Kidney (tissue), 13 donors: ENCODE measurements at regions not wholly inside any gene's neighbourhood (a gene's known extent, or its start where the extent isn't known, plus 50 kb on each side); places are given as distances from the start of the nearest gene placed in this dataset.

Source experiments
- DNase-seq, 5 donors: peaks; one replicate each; pipeline ENCODE4 v3.0.0-alpha.2; 2013 to 2020
- FAIRE-seq: peaks from 2 replicates; lab custom pipeline; 2012; peaks lifted over from hg19 to GRCh38; lab: Jason Lieb, UNC
- H3K27ac ChIP-seq, 2 donors: one replicate each; pipeline ENCODE4 v1.7.0; 2013; ENCODE audit warnings: low read depth in 2 of 2, low read length in 2 of 2, inconsistent platforms in 1 of 2
- H3K27me3 ChIP-seq: one replicate; pipeline ENCODE4 v1.7.1; 2013; ENCODE audit warnings: low read length, inconsistent platforms; ENCODE audit not compliant: control insufficient read depth, insufficient read depth
- H3K36me3 ChIP-seq, 3 donors: one replicate each; pipeline versions ENCODE4 v1.7.0 to v1.7.1; 2013; ENCODE audit warnings: low read length in 3 of 3, control low read depth in 1 of 3, inconsistent platforms in 1 of 3; ENCODE audit not compliant: insufficient read depth in 3 of 3, control insufficient read depth in 2 of 3
- H3K4me1 ChIP-seq, 3 donors: one replicate each; pipeline versions ENCODE4 v1.7.0 to v1.7.1; 2013; ENCODE audit warnings: low read length in 3 of 3, inconsistent platforms in 1 of 3, low read depth in 1 of 3; ENCODE audit not compliant: control insufficient read depth in 2 of 3, insufficient read depth in 2 of 3
- H3K4me3 ChIP-seq, 3 donors: one replicate each; pipeline versions ENCODE4 v1.7.0 to v1.8.1; 2013; ENCODE audit warnings: low read length in 3 of 3, control low read depth in 1 of 3, inconsistent platforms in 1 of 3
- H3K9ac ChIP-seq, 3 donors: one replicate each; pipeline versions ENCODE4 v1.7.0 to v1.7.1; 2013; ENCODE audit warnings: low read length in 3 of 3, control low read depth in 1 of 3, inconsistent platforms in 1 of 3
- H3K9me3 ChIP-seq, 3 donors: one replicate each; pipeline versions ENCODE4 v1.7.0 to v1.7.1; 2013; ENCODE audit warnings: low read length in 3 of 3, control low read depth in 1 of 3, inconsistent platforms in 1 of 3; ENCODE audit not compliant: control insufficient read depth in 2 of 3, insufficient read depth in 1 of 3
- intact Hi-C: fragments of 100-400 bp; cut with DNase I; formaldehyde crosslinking; loops from one replicate; pipeline ENCODE4 v1.11.1; 2022
- TF ChIP-seq, protein P1 (sequence below): IDR thresholded peaks from 3 replicates; pipeline ENCODE4 v1.5.1; 2012; ENCODE audit warnings: mild to moderate bottlenecking, moderate library complexity, borderline replicate concordance; ENCODE audit not compliant: insufficient read depth; ENCODE audit errors: extremely low read depth
- donor health status: control.
- donor health status: control.
- donor health status: control.
- donor health status: control.
- donor health status: control.
- donor health status: DM: yes; HTN: yes; CAD: no.
- donor health status: Normal renal cell carcinoma (clear cell type).

DNA sequence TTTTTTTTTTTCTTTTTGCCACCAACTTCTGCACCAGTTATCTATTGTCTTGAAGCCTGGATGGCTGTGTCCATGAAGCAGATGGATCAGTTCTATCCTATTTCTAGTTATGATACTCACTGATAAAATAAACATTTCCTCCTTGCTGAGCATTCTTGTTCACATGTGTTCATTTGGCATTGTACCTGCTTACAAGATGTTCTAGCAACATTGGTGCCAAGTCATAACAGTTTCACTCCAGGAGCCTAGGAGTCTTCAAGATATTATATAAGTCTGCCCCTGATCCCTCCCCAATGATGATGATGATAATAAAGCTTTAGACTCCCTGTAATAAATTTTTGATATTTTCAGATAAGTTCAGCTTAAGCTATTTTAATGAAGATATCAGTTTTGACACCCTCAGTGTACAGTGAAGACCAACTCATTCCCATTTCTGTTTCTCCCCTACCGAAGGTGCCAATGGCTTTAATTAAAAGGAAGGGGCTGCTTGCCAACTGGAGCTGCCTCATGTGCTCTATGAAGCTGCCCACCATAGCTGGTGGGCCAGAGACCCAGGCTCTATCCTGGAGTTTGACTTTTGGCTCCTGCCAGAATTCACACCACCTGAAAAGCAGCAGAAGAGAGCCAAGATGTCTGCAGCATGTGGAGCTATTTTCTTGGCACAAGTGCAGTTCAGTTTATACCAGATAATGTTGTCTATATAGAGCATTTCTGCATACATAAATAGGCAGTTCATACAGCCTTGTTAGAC, 265.4 kb upstream of the TET2 start:
- no peak for FAIRE-seq
- H3K27ac ChIP-seq, result no peak overlapping the region
- TF ChIP-seq, protein P1, sequence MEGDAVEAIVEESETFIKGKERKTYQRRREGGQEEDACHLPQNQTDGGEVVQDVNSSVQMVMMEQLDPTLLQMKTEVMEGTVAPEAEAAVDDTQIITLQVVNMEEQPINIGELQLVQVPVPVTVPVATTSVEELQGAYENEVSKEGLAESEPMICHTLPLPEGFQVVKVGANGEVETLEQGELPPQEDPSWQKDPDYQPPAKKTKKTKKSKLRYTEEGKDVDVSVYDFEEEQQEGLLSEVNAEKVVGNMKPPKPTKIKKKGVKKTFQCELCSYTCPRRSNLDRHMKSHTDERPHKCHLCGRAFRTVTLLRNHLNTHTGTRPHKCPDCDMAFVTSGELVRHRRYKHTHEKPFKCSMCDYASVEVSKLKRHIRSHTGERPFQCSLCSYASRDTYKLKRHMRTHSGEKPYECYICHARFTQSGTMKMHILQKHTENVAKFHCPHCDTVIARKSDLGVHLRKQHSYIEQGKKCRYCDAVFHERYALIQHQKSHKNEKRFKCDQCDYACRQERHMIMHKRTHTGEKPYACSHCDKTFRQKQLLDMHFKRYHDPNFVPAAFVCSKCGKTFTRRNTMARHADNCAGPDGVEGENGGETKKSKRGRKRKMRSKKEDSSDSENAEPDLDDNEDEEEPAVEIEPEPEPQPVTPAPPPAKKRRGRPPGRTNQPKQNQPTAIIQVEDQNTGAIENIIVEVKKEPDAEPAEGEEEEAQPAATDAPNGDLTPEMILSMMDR, result no peak
- H3K9ac ChIP-seq, result no peak overlapping the region
- no peaks in the 10 kb centered on the region for H3K27me3 ChIP-seq
- intact Hi-C loops, result no loop called here
- no peak for DNase-seq
- no peak overlapping the region for H3K4me3 ChIP-seq
- H3K4me1 ChIP-seq, result no peaks in the 10 kb centered on the region
- H3K9me3 ChIP-seq, result no peaks in the 10 kb centered on the region
- H3K36me3 ChIP-seq, result no peaks in the 10 kb centered on the region

DNA sequence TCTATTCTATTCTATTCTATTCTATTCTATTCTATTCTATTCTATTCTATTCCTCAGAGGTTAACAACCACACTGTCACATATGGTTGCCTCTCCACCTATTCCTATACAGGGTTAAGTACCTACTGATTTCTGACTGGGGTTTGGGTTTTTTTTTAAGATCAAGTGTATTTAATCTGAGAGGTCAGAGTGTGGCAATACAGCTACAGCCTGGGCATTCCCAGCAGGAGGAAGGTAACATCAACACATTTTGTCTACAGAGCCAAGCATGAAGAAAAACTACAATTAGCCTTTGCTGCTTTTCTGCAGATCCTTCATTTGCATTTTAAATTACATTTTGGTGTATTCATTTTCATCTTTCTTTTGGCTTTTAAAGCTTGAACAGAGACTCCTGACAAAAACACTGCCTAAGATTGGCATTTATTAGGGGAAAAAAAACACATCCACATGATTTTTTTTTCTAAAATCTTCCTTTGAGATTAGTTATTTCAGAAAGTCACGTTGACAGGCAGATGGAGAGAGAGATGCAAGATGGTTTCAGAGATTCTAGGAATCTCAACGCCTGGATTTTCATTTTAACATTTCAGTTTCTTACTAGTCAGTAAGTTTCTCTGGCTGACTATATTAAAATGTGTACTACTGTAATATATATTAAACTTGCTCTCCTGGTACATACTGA, 255.9 kb upstream of the TET2 start:
- Histone ChIP-seq H3K9ac (no peak overlapping the region), H3K27me3 (no peaks in the 10 kb centered on the region), H3K36me3 (no peaks in the 10 kb centered on the region), H3K4me3 (no peak overlapping the region), H3K9me3 (no peaks in the 10 kb centered on the region), H3K27ac (no peak overlapping the region), H3K4me1 (peaks cover 0 to 4% (median 0%) of the 10 kb centered on the region in 3 donors)
- intact Hi-C loops, result no loop called here
- FAIRE-seq (no peak), DNase-seq (no peak)
- TF ChIP-seq, protein P1, result no peak

DNA sequence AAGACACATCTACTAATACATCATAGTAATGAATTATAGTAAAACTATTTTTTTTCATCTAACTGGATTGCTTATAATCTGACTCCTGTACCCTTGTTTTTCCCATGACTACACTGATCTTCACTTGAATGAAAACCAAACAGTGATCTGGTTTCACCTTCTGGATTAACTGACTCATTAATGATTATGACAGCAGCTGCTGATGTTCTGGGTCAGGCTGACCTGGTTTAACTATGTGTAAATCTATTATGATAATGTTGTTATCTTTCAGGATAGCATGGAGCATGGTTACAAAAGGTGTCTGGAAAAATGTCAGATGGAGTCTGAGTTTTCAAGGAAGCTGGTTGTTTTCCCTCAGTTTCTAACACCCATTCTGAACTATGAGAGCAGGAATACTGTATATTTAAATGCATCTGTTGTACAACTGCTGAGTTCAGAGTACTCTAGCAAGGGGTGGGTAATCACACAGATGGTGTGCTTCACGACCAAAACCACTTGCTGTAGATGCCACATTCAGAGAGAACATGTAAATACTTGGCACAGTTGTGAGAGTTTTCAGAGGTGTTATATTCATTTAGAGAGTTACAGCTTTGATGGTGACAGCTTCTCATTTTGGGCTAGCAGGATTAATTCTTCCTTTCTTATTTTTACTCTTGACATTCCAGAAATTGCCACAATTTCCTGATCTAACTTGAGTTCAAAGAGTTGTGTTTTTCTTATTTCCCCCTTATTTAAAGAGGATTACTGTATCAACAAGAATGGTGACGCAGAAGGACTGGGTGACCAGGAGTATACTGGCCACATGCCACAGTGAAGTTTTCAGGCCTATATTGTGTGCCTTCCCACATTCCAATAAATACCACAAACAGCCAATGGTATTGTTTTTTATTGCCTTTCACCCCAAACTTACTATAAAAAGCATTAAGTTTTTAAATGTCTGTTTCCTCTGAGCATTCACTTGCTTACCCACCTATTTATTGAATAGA, 249.7 kb upstream of the TET2 start:
- DNase-seq, result no peak

More for the DNA sequence above, 249.7 kb upstream of the TET2 start:
- intact Hi-C loops, result no loop called here
- Histone ChIP-seq H3K9me3 (no peaks in the 10 kb centered on the region), H3K9ac (no peak overlapping the region), H3K27me3 (no peaks in the 10 kb centered on the region), H3K36me3 (no peaks in the 10 kb centered on the region), H3K4me3 (no peak overlapping the region), H3K27ac (no peak overlapping the region), H3K4me1 (peaks cover 0 to 4% (median 2%) of the 10 kb centered on the region in 3 donors)
- FAIRE-seq, result peak; percentile 46
- TF ChIP-seq, protein P1, result no peak
